Activated naive CD4-positive, alpha-beta T cell treated with anti-CD3 and anti-CD28 coated beads, Interleukin-2, amount 10 ng/mL, durations not matched to agents 7 days and 5 days (primary cell): ENCODE measurements at regions not wholly inside any gene's neighbourhood (a gene's known extent, or its start where the extent isn't known, plus 50 kb on each side); places are given as distances from the start of the nearest gene placed in this dataset.

Experiments
- CTCF ChIA-PET: fragments of 350-600 bp; sonication (Branson Sonifier 250); formaldehyde crosslinking; loops from one replicate; lab custom pipeline; 2021; ENCODE audit warnings: antibody characterized with exemption; lab: Charles Lee
- DNase-seq: peaks from one replicate; pipeline ENCODE4 v3.0.0-alpha.2; 2020
- H3K27ac Mint-ChIP-seq: one replicate; pipeline ENCODE4 v1.8.0; 2021; ENCODE audit warnings: mild to moderate bottlenecking, moderate library complexity, mixed read lengths
- H3K27me3 Mint-ChIP-seq: one replicate; pipeline ENCODE4 v1.8.0; 2021; ENCODE audit warnings: mild to moderate bottlenecking, mixed read lengths
- H3K36me3 Mint-ChIP-seq: one replicate; pipeline ENCODE4 v1.8.0; 2021; ENCODE audit warnings: mixed read lengths
- H3K4me1 Mint-ChIP-seq: one replicate; pipeline ENCODE4 v1.8.0; 2021; ENCODE audit warnings: mixed read lengths
- H3K4me3 Mint-ChIP-seq: one replicate; pipeline ENCODE4 v1.8.0; 2021; ENCODE audit warnings: mild to moderate bottlenecking, moderate library complexity, mixed read lengths
- H3K9me3 Mint-ChIP-seq: one replicate; pipeline ENCODE4 v1.8.0; 2021; ENCODE audit warnings: mixed read lengths

- DNase-seq = no peak
Measured at GRCh38 chr12:65694130-65694529, 130.2 kb upstream of the HMGA2 start.

GRCh38 chr12:65695113-65695865 is 129.0 kb upstream of the HMGA2 start:
- Mint-ChIP-seq H3K27me3 (no peaks in the 10 kb centered on the region), H3K9me3 (no peaks in the 10 kb centered on the region), H3K36me3 (no peaks in the 10 kb centered on the region), H3K4me1 (no peaks in the 10 kb centered on the region), H3K4me3 (no peak overlapping the region), H3K27ac (no peak overlapping the region)
- no peak for DNase-seq
- CTCF ChIA-PET = no interaction called here

More at GRCh38 chr12:65694130-65694529, 130.2 kb upstream of the HMGA2 start:
- CTCF ChIA-PET = no interaction called here
- Mint-ChIP-seq H3K27me3 (no peaks in the 10 kb centered on the region), H3K4me3 (no peak overlapping the region), H3K9me3 (no peaks in the 10 kb centered on the region), H3K36me3 (no peaks in the 10 kb centered on the region), H3K4me1 (no peaks in the 10 kb centered on the region), H3K27ac (no peak overlapping the region)

- DNase-seq = no peak
- Mint-ChIP-seq H3K27me3 (no peaks in the 10 kb centered on the region), H3K4me3 (no peak overlapping the region), H3K27ac (no peak overlapping the region), H3K9me3 (no peaks in the 10 kb centered on the region), H3K4me1 (no peaks in the 10 kb centered on the region), H3K36me3 (no peaks in the 10 kb centered on the region)
- CTCF ChIA-PET = no interaction called here
Measured at GRCh38 chr12:65696227-65696626, 128.1 kb upstream of the HMGA2 start.

- CTCF ChIA-PET = interaction anchor here (1.0 kb wide), 1 partner anchor 101 kb away, joined by 3 read pairs; no protein-coding TSS in a partner anchor
- no peaks in the 10 kb centered on the region for H3K36me3 Mint-ChIP-seq
- H3K4me3 Mint-ChIP-seq = no peak overlapping the region
- H3K27ac Mint-ChIP-seq = no peak overlapping the region
- no peak for DNase-seq
- H3K27me3 Mint-ChIP-seq = no peaks in the 10 kb centered on the region
- no peaks in the 10 kb centered on the region for H3K4me1 Mint-ChIP-seq
- no peaks in the 10 kb centered on the region for H3K9me3 Mint-ChIP-seq
Measured at GRCh38 chr12:65699251-65699650, 125.0 kb upstream of the HMGA2 start.

- peaks cover 10% of the 10 kb centered on the region for H3K9me3 Mint-ChIP-seq
- H3K4me3 Mint-ChIP-seq = no peak overlapping the region
- H3K27ac Mint-ChIP-seq = no peak overlapping the region
- H3K36me3 Mint-ChIP-seq = no peaks in the 10 kb centered on the region
- no peaks in the 10 kb centered on the region for H3K27me3 Mint-ChIP-seq
- H3K4me1 Mint-ChIP-seq = no peaks in the 10 kb centered on the region
- no peak for DNase-seq
- CTCF ChIA-PET = no interaction called here
Measured at GRCh38 chr12:65703176-65703575, 121.1 kb upstream of the HMGA2 start.

GRCh38 chr12:65705380-65705876 is 118.9 kb upstream of the HMGA2 start:
- no peaks in the 10 kb centered on the region for H3K36me3 Mint-ChIP-seq
- H3K9me3 Mint-ChIP-seq = peaks cover 10% of the 10 kb centered on the region
- H3K4me1 Mint-ChIP-seq = no peaks in the 10 kb centered on the region
- no peaks in the 10 kb centered on the region for H3K27me3 Mint-ChIP-seq
- CTCF ChIA-PET = no interaction called here
- no peak for DNase-seq
- H3K4me3 Mint-ChIP-seq = no peak overlapping the region
- H3K27ac Mint-ChIP-seq = no peak overlapping the region

- no peak overlapping the region for H3K27ac Mint-ChIP-seq
- DNase-seq = no peak
- no peaks in the 10 kb centered on the region for H3K27me3 Mint-ChIP-seq
- H3K9me3 Mint-ChIP-seq = peaks cover 10% of the 10 kb centered on the region
- no peaks in the 10 kb centered on the region for H3K36me3 Mint-ChIP-seq
- no peak overlapping the region for H3K4me3 Mint-ChIP-seq
- CTCF ChIA-PET = no interaction called here
- H3K4me1 Mint-ChIP-seq = no peaks in the 10 kb centered on the region
Measured at GRCh38 chr12:65707051-65707450, 117.2 kb upstream of the HMGA2 start.

GRCh38 chr12:65712260-65713004 is 111.9 kb upstream of the HMGA2 start:
- CTCF ChIA-PET = no interaction called here
- H3K27me3 Mint-ChIP-seq = no peaks in the 10 kb centered on the region
- H3K36me3 Mint-ChIP-seq = no peaks in the 10 kb centered on the region
- H3K9me3 Mint-ChIP-seq = no peaks in the 10 kb centered on the region
- no peak overlapping the region for H3K27ac Mint-ChIP-seq
- no peaks in the 10 kb centered on the region for H3K4me1 Mint-ChIP-seq
- H3K4me3 Mint-ChIP-seq = no peak overlapping the region
- DNase-seq = no peak

- Mint-ChIP-seq H3K9me3 (no peaks in the 10 kb centered on the region), H3K27me3 (peaks cover 4% of the 10 kb centered on the region), H3K27ac (no peak overlapping the region), H3K36me3 (no peaks in the 10 kb centered on the region), H3K4me1 (no peaks in the 10 kb centered on the region), H3K4me3 (no peak overlapping the region)
- CTCF ChIA-PET = no interaction called here
- no peak for DNase-seq
Measured at GRCh38 chr12:65715961-65716360, 108.3 kb upstream of the HMGA2 start.

GRCh38 chr12:65720136-65721130 is 103.8 kb upstream of the HMGA2 start:
- H3K4me3 Mint-ChIP-seq = no peak overlapping the region
- H3K36me3 Mint-ChIP-seq = no peaks in the 10 kb centered on the region
- peaks cover 7% of the 10 kb centered on the region for H3K27me3 Mint-ChIP-seq
- H3K4me1 Mint-ChIP-seq = no peaks in the 10 kb centered on the region
- H3K27ac Mint-ChIP-seq = no peak overlapping the region
- CTCF ChIA-PET = no interaction called here
- no peaks in the 10 kb centered on the region for H3K9me3 Mint-ChIP-seq
- DNase-seq = no peak

GRCh38 chr12:65721541-65722190 is 102.6 kb upstream of the HMGA2 start:
- no peaks in the 10 kb centered on the region for H3K4me1 Mint-ChIP-seq
- CTCF ChIA-PET = no interaction called here
- no peak overlapping the region for H3K4me3 Mint-ChIP-seq

GRCh38 chr12:65725376-65725775 is 98.9 kb upstream of the HMGA2 start:
- Mint-ChIP-seq H3K4me1 (no peaks in the 10 kb centered on the region), H3K9me3 (no peaks in the 10 kb centered on the region), H3K27ac (no peak overlapping the region), H3K36me3 (no peaks in the 10 kb centered on the region), H3K27me3 (peaks cover 32% of the 10 kb centered on the region), H3K4me3 (no peak overlapping the region)
- CTCF ChIA-PET = no interaction called here
- DNase-seq = no peak

More at GRCh38 chr12:65721541-65722190, 102.6 kb upstream of the HMGA2 start:
- peaks cover 12% of the 10 kb centered on the region for H3K27me3 Mint-ChIP-seq
- no peaks in the 10 kb centered on the region for H3K36me3 Mint-ChIP-seq
- DNase-seq = no peak
- H3K9me3 Mint-ChIP-seq = no peaks in the 10 kb centered on the region
- no peak overlapping the region for H3K27ac Mint-ChIP-seq

GRCh38 chr12:65728455-65728847 is 95.8 kb upstream of the HMGA2 start:
- no peak for DNase-seq
- CTCF ChIA-PET = interaction anchor here (0.8 to 1.3 kb wide), 2 partner anchors 29 to 493 kb away, joined by 3 read pairs; no protein-coding TSS in a partner anchor
- Mint-ChIP-seq H3K36me3 (no peaks in the 10 kb centered on the region), H3K27me3 (peaks cover 37% of the 10 kb centered on the region), H3K27ac (no peak overlapping the region), H3K4me1 (no peaks in the 10 kb centered on the region), H3K9me3 (no peaks in the 10 kb centered on the region), H3K4me3 (no peak overlapping the region)
